C4-2B (cell line): ENCODE measurements at regions not wholly inside any gene's neighbourhood (a gene's known extent, or its start where the extent isn't known, plus 50 kb on each side); places are given as distances from the start of the nearest gene placed in this dataset.

ENCODE experiments used
- CTCF ChIP-seq: fragments of 450-650 bp; conservative IDR thresholded peaks from 2 replicates; pipeline ENCODE4 v1.5.1; 2017; ENCODE audit warnings: mild to moderate bottlenecking
- ZFX ChIP-seq: fragments of 450-650 bp; IDR thresholded peaks from 2 replicates; pipeline ENCODE4 v1.6.1; 2017

GRCh38 chr3:96510334-96510733 lies 304.1 kb upstream of the EPHA6 start:
- TF ChIP-seq CTCF (no peak), ZFX (no peak)
